GM18858 (cell line): ENCODE measurements at regions not wholly inside any gene's neighbourhood (a gene's known extent, or its start where the extent isn't known, plus 50 kb on each side); places are given as distances from the start of the nearest gene placed in this dataset.

Experiments used
- ATAC-seq: cut with Tn5 transposase; IDR thresholded peaks from one replicate; pipeline ENCODE4 v1.9.1; 2021; ENCODE audit not compliant: unreplicated experiment

- no peak for ATAC-seq
Measured at GRCh38 chr4:78722878-78723277, 53.3 kb upstream of the BMP2K start.
